Left lung (tissue), 4 donors: ENCODE measurements at regions not wholly inside any gene's neighbourhood (a gene's known extent, or its start where the extent isn't known, plus 50 kb on each side); places are given as distances from the start of the nearest gene placed in this dataset.

Experiments used
- ATAC-seq: fragments of 200-7000 bp; cut with Tn5 transposase; one replicate; pipeline ENCODE4 v1.9.1; 2020; ENCODE audit warnings: moderate library complexity
- DNase-seq, 4 donors: peaks; one replicate each; pipeline ENCODE4 v3.0.0-alpha.2; 2013 to 2020
- H3K27ac ChIP-seq, 2 donors: fragments of 200-600 bp; sonication (generic) in 1 of 2; one replicate each; pipeline versions ENCODE4 v1.5.0 to v1.8.0; 2020 to 2021
- H3K27me3 ChIP-seq, 2 donors: fragments of 200-600 bp; sonication (generic) in 1 of 2; one replicate each; pipeline versions ENCODE4 v1.5.0 to v1.8.0; 2020 to 2021
- H3K36me3 ChIP-seq, 2 donors: fragments of 200-600 bp; sonication (generic) in 1 of 2; one replicate each; pipeline versions ENCODE4 v1.5.0 to v1.8.0; 2020 to 2021
- H3K4me1 ChIP-seq, 2 donors: fragments of 200-600 bp; one replicate each; pipeline ENCODE4 v1.8.0; 2021
- H3K4me3 ChIP-seq, 2 donors: fragments of 200-600 bp; sonication (generic) in 1 of 2; one replicate each; pipeline versions ENCODE4 v1.5.0 to v1.8.0; 2020 to 2021; ENCODE audit warnings: mild to moderate bottlenecking in 1 of 2
- H3K9me3 ChIP-seq, 2 donors: fragments of 200-600 bp; sonication (generic) in 1 of 2; one replicate each; pipeline versions ENCODE4 v1.5.0 to v1.8.0; 2020 to 2021
- intact Hi-C, 2 donors: fragments of 100-400 bp; cut with DNase I; formaldehyde crosslinking; loops; one replicate each; pipeline versions ENCODE4 v1.11.2 to v1.14.2; 2022
- TF ChIP-seq, protein P1 (sequence below), 2 donors: fragments of 200-600 bp; sonication (generic) in 1 of 2; IDR thresholded peaks; one replicate each; pipeline versions ENCODE4 v1.5.0 to v1.8.0; 2021; ENCODE audit warnings: antibody characterized with exemption in 2 of 2
- donor health status: DM: no; HTN: yes; CAD: no.
- donor health status: DM: no; HTN: no; CAD: no.

DNA sequence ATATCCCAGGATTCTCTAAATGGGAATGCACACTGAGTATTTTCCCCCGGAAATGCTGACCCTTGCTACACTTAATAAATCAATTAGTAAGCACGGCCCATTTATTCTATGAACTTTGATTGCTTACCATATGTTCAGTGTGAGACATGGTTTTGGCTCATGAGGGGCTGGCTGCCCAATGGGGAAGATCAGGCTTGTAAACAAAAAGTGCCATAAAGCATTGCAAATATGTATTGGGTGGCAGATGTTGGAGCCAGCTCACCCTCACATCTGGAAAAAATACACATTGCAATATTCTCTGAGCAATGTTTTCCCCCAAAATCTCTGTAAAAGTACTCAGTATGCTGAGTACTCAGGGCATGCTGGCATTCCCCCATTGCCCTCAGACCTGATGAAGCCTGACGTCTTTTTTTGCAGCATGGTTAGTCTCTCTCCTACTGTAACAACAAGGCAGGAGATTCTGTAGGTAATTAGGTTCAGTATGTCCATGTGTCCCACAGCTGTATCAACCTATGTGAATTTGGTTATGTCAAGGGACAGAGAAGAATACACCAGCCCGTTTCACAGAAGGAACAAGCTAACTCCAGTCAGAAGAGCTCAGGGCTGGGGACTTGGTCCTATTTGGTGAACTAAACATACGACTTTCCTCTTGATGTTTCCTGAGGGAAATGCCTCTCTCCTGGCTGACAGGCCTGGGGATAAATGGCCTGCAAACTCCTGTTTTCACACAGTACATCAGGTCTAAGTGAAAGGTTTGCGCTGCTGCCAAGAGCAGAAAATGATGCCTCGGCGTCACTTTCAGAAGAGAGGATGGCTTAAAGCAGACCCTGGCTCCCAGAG, 202.4 kb downstream of the INSIG2 start:
- DNase-seq (no peak), ATAC-seq (no peak)
- TF ChIP-seq, protein P1, sequence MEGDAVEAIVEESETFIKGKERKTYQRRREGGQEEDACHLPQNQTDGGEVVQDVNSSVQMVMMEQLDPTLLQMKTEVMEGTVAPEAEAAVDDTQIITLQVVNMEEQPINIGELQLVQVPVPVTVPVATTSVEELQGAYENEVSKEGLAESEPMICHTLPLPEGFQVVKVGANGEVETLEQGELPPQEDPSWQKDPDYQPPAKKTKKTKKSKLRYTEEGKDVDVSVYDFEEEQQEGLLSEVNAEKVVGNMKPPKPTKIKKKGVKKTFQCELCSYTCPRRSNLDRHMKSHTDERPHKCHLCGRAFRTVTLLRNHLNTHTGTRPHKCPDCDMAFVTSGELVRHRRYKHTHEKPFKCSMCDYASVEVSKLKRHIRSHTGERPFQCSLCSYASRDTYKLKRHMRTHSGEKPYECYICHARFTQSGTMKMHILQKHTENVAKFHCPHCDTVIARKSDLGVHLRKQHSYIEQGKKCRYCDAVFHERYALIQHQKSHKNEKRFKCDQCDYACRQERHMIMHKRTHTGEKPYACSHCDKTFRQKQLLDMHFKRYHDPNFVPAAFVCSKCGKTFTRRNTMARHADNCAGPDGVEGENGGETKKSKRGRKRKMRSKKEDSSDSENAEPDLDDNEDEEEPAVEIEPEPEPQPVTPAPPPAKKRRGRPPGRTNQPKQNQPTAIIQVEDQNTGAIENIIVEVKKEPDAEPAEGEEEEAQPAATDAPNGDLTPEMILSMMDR (IDR thresholded peaks at IDR 0.05) = no peak
- Histone ChIP-seq H3K9me3 (no peaks in the 10 kb centered on the region), H3K4me3 (no peak overlapping the region), H3K27ac (no peak overlapping the region), H3K4me1 (no peaks in the 10 kb centered on the region), H3K36me3 (no peaks in the 10 kb centered on the region), H3K27me3 (peaks cover 0 to 1% of the 10 kb centered on the region in 2 donors)
- intact Hi-C loops = no loop called here

DNA sequence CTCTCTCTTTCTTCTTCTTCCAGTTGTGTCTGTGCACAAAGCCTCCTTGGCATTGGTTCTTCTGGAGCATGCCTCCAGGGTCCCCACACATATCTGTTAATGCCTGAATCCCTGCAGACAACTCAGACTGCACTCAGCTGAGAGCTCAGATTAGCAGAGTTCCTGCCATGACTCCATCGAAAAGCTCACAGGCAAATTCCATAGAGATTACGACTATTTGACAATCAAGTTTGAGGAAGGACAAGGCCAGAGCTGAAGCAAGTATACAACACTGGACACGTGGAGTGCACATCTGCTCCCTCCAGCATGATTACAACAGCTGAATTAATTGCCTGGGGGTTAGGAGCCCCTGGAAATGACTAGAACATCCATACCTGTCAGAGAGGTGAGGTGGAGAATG, 190.7 kb downstream of the INSIG2 start:
- TF ChIP-seq, protein P1 (IDR thresholded peaks at IDR 0.05) = no peak
- Histone ChIP-seq H3K9me3 (no peaks in the 10 kb centered on the region), H3K4me3 (no peak overlapping the region), H3K27me3 (peaks cover 0 to 39% of the 10 kb centered on the region in 2 donors), H3K36me3 (no peaks in the 10 kb centered on the region), H3K4me1 (no peaks in the 10 kb centered on the region), H3K27ac (no peak overlapping the region)
- DNase-seq (no peak), ATAC-seq (no peak)
- intact Hi-C loops = no loop called here

DNA sequence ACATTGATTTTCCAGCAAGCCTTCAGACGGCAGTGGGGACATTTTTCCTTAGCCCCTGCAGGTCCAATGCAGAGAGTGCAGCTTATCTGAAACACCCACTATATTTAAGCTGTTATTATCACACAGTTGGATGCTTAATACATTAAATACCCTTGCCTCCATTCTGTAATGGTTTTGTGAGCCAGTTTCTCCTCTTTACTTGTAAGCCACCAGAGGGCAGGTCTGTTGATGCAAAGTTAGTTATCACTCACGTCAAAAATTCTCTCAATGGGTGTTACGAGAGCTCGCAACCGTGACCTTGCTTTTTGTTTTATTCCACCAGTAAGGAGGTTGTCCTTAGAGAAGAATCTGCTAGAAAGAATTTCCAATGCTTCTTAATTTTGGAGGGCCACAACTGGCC, 189.8 kb downstream of the INSIG2 start:
- ATAC-seq = no peak
- Histone ChIP-seq H3K36me3 (no peaks in the 10 kb centered on the region), H3K4me3 (no peak overlapping the region), H3K27ac (no peak overlapping the region), H3K4me1 (no peaks in the 10 kb centered on the region), H3K9me3 (no peaks in the 10 kb centered on the region), H3K27me3 (peaks cover 0 to 37% of the 10 kb centered on the region in 2 donors)
- TF ChIP-seq, protein P1 (IDR thresholded peaks at IDR 0.05) = no peak
- DNase-seq = no peak
- intact Hi-C loops = no loop called here

DNA sequence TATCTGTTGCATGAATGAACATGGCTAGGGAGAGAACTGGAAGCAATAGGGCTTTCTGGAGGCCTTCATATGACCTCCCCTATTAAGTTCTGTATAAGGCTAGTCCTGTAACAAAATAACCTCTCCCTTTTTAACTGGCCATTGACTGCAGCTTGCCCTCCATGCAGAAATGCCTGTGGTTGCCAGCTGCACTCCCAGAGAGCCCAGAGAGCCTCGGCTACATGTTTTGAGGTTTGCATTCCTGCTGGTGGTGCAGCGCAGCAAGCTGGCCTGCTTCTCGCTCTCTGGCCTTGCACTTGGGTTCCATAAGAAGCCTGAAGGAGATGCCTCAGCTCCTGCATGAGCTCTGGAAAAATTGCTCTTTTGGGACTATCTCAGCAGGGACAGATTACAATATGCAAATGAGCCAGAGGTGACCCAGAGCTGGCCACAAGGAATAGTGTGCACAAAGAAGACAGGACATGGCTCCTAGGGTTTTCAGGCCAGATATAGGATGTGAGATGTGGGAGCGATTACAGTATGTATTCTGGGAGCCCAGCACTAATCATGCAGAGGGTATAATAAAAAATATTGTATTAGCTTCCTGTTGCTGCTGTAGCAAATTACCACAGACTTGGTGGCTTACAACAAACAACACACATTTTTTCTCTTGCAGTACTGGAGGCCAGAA, 186.7 kb downstream of the INSIG2 start:
- Histone ChIP-seq H3K4me3 (no peak overlapping the region), H3K36me3 (no peaks in the 10 kb centered on the region), H3K9me3 (no peaks in the 10 kb centered on the region), H3K27me3 (peaks cover 0 to 18% of the 10 kb centered on the region in 2 donors), H3K27ac (no peak overlapping the region), H3K4me1 (no peaks in the 10 kb centered on the region)
- ATAC-seq (no peak), DNase-seq (no peak)
- intact Hi-C loops = no loop called here
- TF ChIP-seq, protein P1 (IDR thresholded peaks at IDR 0.05) = no peak

DNA sequence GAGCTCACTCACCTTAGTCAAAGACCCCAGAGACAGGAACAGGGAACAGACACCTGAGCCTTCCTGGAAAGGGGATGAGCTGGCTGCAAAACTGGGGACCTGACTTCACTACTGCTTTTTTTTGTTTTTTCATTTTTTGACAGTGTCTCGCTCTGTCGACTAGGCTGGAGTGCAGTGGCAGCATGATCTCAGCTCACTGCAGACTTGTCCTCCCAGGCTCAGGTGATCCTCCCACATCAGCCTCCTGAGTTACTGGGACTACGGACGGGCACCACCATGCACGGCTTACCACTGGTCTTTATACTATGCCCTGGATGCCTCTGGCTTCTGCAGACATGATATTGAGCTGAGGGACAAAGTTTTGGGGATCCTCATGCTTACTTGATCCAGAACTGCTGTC, 184.1 kb downstream of the INSIG2 start:
- H3K27ac ChIP-seq = no peak overlapping the region
- H3K36me3 ChIP-seq = no peaks in the 10 kb centered on the region
- intact Hi-C loops = no loop called here
- H3K4me3 ChIP-seq = no peak overlapping the region
- no peaks in the 10 kb centered on the region for H3K4me1 ChIP-seq
- no peak for ATAC-seq
- H3K27me3 ChIP-seq = peaks cover 0 to 6% of the 10 kb centered on the region in 2 donors
- H3K9me3 ChIP-seq = no peaks in the 10 kb centered on the region
- no peak for DNase-seq
- TF ChIP-seq, protein P1 (IDR thresholded peaks at IDR 0.05) = no peak
